Spleen (tissue), 11 donors: ENCODE measurements at regions not wholly inside any gene's neighbourhood (a gene's known extent, or its start where the extent isn't known, plus 50 kb on each side); places are given as distances from the start of the nearest gene placed in this dataset.

Experiments
- DNase-seq: peaks from one replicate; pipeline ENCODE4 v3.0.0-alpha.2; 2020
- H3K27ac ChIP-seq, 8 donors: fragments of 200-600 bp; sonication (generic) in 7 of 8; 1 replicate in 4 of 8; 2 replicates in 4 of 8; pipeline versions ENCODE4 v1.5.0 to v1.8.0; 2016 to 2021; ENCODE audit warnings: inconsistent platforms in 4 of 8, mild to moderate bottlenecking in 4 of 8, moderate library complexity in 1 of 8
- H3K27me3 ChIP-seq, 7 donors: fragments of 200-600 bp; sonication (generic) in 6 of 7; replicated peaks in 1 of 7; 1 replicate in 4 of 7; 2 replicates in 3 of 7; pipeline versions ENCODE4 v1.5.0 to v1.8.0; 2016 to 2021; ENCODE audit warnings: inconsistent platforms in 3 of 7, mild to moderate bottlenecking in 1 of 7
- H3K36me3 ChIP-seq, 6 donors: fragments of 200-600 bp; sonication (generic) in 5 of 6; 1 replicate in 4 of 6; 2 replicates in 2 of 6; pipeline versions ENCODE4 v1.5.0 to v1.8.0; 2016 to 2021; ENCODE audit warnings: inconsistent platforms in 2 of 6
- H3K4me1 ChIP-seq, 6 donors: fragments of 200-600 bp; sonication (generic) in 5 of 6; 1 replicate in 3 of 6; 2 replicates in 3 of 6; pipeline versions ENCODE4 v1.5.0 to v1.8.0; 2016 to 2021; ENCODE audit warnings: inconsistent platforms in 3 of 6
- H3K4me3 ChIP-seq, 8 donors: fragments of 200-600 bp; sonication (generic) in 7 of 8; 1 replicate in 4 of 8; 2 replicates in 4 of 8; pipeline versions ENCODE4 v1.5.0 to v1.8.0; 2016 to 2021; ENCODE audit warnings: inconsistent platforms in 4 of 8, mild to moderate bottlenecking in 4 of 8, moderate library complexity in 2 of 8
- H3K9me3 ChIP-seq, 8 donors: fragments of 200-600 bp; sonication (generic) in 7 of 8; 1 replicate in 4 of 8; 2 replicates in 4 of 8; pipeline versions ENCODE4 v1.5.0 to v1.8.0; 2016 to 2021; ENCODE audit warnings: inconsistent platforms in 4 of 8
- POLR2A ChIP-seq, 3 donors: fragments of 450-650 bp; IDR thresholded peaks; one replicate each; pipeline ENCODE4 v1.5.1; 2017; ENCODE audit warnings: antibody characterized with exemption in 3 of 3, mild to moderate bottlenecking in 1 of 3
- POLR2AphosphoS5 ChIP-seq, 3 donors: sonication (generic); formaldehyde crosslinking; IDR thresholded peaks; one replicate each; pipeline ENCODE4 v1.5.1; 2017; ENCODE audit warnings: antibody characterized with exemption in 3 of 3
- WGBS, 5 donors: extraction: QIAGEN DNeasy Blood & Tissue Kit in 3 of 5; methylation state at CpG; one replicate each; pipeline versions ENCODE4 v1.1.5 to v1.1.7; 2013 to 2018; 5-methylcytosine and 5-hydroxymethylcytosine counted together
- intact Hi-C: fragments of 100-400 bp; cut with DNase I; formaldehyde crosslinking; loops from one replicate; pipeline ENCODE4 v1.15.0; 2023; ENCODE audit warnings: low total_unique reads
- TF ChIP-seq, protein P1 (sequence below), 11 experiments: fragments of 200-600 bp in 7 of 11; fragments of 450-650 bp in 4 of 11; sonication (generic) in 4 of 11; IDR thresholded peaks in 8 of 11; conservative IDR thresholded peaks in 3 of 11; 1 replicate in 7 of 11; 2 replicates in 4 of 11; pipeline versions ENCODE4 v1.4.0 to v1.8.0; 2016 to 2021; ENCODE audit warnings: antibody characterized with exemption in 11 of 11, inconsistent platforms in 4 of 11, mild to moderate bottlenecking in 1 of 11
- donor health status: healthy with polysubstance abuse.
- donor health status: DM: no; HTN: no; CAD: no; lungs with moderate emphysema.
- donor health status: DM: no; HTN: no; CAD: no.
- donor health status: Bipolar disorder and iron deficiency.
- donor health status: healthy.
- donor health status: DM: no; HTN: no; CAD: no.
- donor health status: DM: yes; HTN: yes; CAD: no.

- DNase-seq = no peak
- intact Hi-C loops = no loop called here
- no peaks in the 10 kb centered on the region for H3K36me3 ChIP-seq
- H3K27ac ChIP-seq = no peak overlapping the region
- H3K4me3 ChIP-seq = no peak overlapping the region
- TF ChIP-seq POLR2A (IDR thresholded peaks at IDR 0.05) (no peak), POLR2AphosphoS5 (IDR thresholded peaks at IDR 0.05) (no peak)
- TF ChIP-seq, protein P1, sequence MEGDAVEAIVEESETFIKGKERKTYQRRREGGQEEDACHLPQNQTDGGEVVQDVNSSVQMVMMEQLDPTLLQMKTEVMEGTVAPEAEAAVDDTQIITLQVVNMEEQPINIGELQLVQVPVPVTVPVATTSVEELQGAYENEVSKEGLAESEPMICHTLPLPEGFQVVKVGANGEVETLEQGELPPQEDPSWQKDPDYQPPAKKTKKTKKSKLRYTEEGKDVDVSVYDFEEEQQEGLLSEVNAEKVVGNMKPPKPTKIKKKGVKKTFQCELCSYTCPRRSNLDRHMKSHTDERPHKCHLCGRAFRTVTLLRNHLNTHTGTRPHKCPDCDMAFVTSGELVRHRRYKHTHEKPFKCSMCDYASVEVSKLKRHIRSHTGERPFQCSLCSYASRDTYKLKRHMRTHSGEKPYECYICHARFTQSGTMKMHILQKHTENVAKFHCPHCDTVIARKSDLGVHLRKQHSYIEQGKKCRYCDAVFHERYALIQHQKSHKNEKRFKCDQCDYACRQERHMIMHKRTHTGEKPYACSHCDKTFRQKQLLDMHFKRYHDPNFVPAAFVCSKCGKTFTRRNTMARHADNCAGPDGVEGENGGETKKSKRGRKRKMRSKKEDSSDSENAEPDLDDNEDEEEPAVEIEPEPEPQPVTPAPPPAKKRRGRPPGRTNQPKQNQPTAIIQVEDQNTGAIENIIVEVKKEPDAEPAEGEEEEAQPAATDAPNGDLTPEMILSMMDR (IDR thresholded peaks at IDR 0.05 in 8 of 11, conservative IDR thresholded peaks at IDR 0.05 in 3 of 11) = no peak
- H3K9me3 ChIP-seq = peaks cover 0 to 8% (median 6%) of the 10 kb centered on the region in 8 donors
- peaks cover 0 to 50% (median 12%) of the 10 kb centered on the region in 7 donors for H3K27me3 ChIP-seq
- 29 to 84% (median 71%) methylated on average over 1 to 3 of the region's 3 CpGs for WGBS, 5 donors
- H3K4me1 ChIP-seq = no peaks in the 10 kb centered on the region
These were observed 144.6 kb downstream of the DHX35 start for GRCh38 chr20:39106791-39107190.

GRCh38 chr20:39105551-39105950, 143.4 kb downstream of the DHX35 start:
- WGBS, 5 donors = 81 to 95% (median 93%) methylated on average over 5 of the region's 5 CpGs
- Histone ChIP-seq H3K27me3 (peaks cover 0 to 50% (median 7%) of the 10 kb centered on the region in 7 donors), H3K36me3 (no peaks in the 10 kb centered on the region), H3K4me3 (no peak overlapping the region), H3K9me3 (peaks cover 0 to 8% (median 6%) of the 10 kb centered on the region in 8 donors), H3K4me1 (no peaks in the 10 kb centered on the region), H3K27ac (no peak overlapping the region)
- no peak for TF ChIP-seq POLR2A (IDR thresholded peaks at IDR 0.05)
- DNase-seq = no peak
- intact Hi-C loops = no loop called here

GRCh38 chr20:39103732-39104131, 141.6 kb downstream of the DHX35 start:
- H3K4me1 ChIP-seq = peaks cover 0 to 2% (median 0%) of the 10 kb centered on the region in 6 donors
- no peak overlapping the region for H3K27ac ChIP-seq
- DNase-seq = no peak
- no peaks in the 10 kb centered on the region for H3K36me3 ChIP-seq
- TF ChIP-seq POLR2A (IDR thresholded peaks at IDR 0.05) (no peak), POLR2AphosphoS5 (IDR thresholded peaks at IDR 0.05) (no peak)
- TF ChIP-seq, protein P1 (IDR thresholded peaks at IDR 0.05 in 8 of 11, conservative IDR thresholded peaks at IDR 0.05 in 3 of 11) = no peak
- intact Hi-C loops = no loop called here
- H3K9me3 ChIP-seq = peaks cover 0 to 8% (median 6%) of the 10 kb centered on the region in 8 donors
- H3K4me3 ChIP-seq = no peak overlapping the region
- WGBS, 5 donors = 85 to 100% (median 95%) methylated on average over 1 of the region's 1 CpG
- H3K27me3 ChIP-seq = peaks cover 0 to 48% (median 0%) of the 10 kb centered on the region in 7 donors

- Histone ChIP-seq H3K9me3 (peaks cover 0 to 8% (median 6%) of the 10 kb centered on the region in 8 donors), H3K4me3 (no peak overlapping the region), H3K27me3 (peaks cover 0 to 49% (median 0%) of the 10 kb centered on the region in 7 donors), H3K27ac (no peak overlapping the region), H3K4me1 (peaks cover 0 to 6% (median under 1%) of the 10 kb centered on the region in 6 donors), H3K36me3 (no peaks in the 10 kb centered on the region)
- WGBS, 5 donors = 88 to 94% (median 91%) methylated on average over 4 of the region's 4 CpGs
- TF ChIP-seq POLR2A (IDR thresholded peaks at IDR 0.05) = no peak
- TF ChIP-seq POLR2AphosphoS5 (IDR thresholded peaks at IDR 0.05) = no peak
- TF ChIP-seq, protein P1 (IDR thresholded peaks at IDR 0.05 in 8 of 11, conservative IDR thresholded peaks at IDR 0.05 in 3 of 11) = no peak
- intact Hi-C loops = no loop called here
- DNase-seq = no peak
These were observed 141.2 kb downstream of the DHX35 start for GRCh38 chr20:39103305-39103704.

DNA sequence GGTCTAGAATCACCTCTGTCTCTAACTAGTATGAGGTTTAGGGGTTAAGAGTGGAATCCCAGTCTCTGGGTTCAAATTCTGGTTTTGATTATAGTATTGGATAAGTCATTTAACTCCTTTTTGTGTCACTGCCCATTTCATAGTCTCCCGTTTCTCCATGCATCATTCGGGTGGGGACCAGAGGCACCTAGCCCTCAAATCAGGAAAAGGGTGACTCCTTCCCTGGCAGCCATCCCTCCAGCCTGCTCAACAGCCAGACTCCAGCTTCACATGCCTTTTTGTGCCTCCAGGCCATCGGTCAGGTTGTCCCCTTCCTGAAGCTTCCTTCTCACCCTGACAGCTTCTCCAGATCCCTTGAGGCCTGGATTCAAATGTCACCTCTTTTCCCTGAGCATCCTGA, 139.8 kb downstream of the DHX35 start:
- H3K27ac ChIP-seq = no peak overlapping the region
- 82 to 94% (median 88%) methylated on average over 3 of the region's 3 CpGs for WGBS, 5 donors
- no peak overlapping the region for H3K4me3 ChIP-seq
- peaks cover 0 to 50% (median 0%) of the 10 kb centered on the region in 7 donors for H3K27me3 ChIP-seq
- no peak for DNase-seq
- H3K9me3 ChIP-seq = peaks cover 0 to 8% (median 6%) of the 10 kb centered on the region in 8 donors
- H3K36me3 ChIP-seq = no peaks in the 10 kb centered on the region
- peaks cover 0 to 13% (median 6%) of the 10 kb centered on the region in 6 donors for H3K4me1 ChIP-seq
- intact Hi-C loops = no loop called here
- TF ChIP-seq POLR2AphosphoS5 (IDR thresholded peaks at IDR 0.05) (no peak), POLR2A (IDR thresholded peaks at IDR 0.05) (no peak)
- TF ChIP-seq, protein P1 (IDR thresholded peaks at IDR 0.05 in 8 of 11, conservative IDR thresholded peaks at IDR 0.05 in 3 of 11) = no peak
